Vagina (tissue), 2 donors: ENCODE measurements at regions not wholly inside any gene's neighbourhood (a gene's known extent, or its start where the extent isn't known, plus 50 kb on each side); places are given as distances from the start of the nearest gene placed in this dataset.

Experiments used
- CTCF ChIP-seq, 3 experiments: fragments of 450-650 bp in 2 of 3; fragments of 200-600 bp in 1 of 3; sonication (generic) in 1 of 3; IDR thresholded peaks; one replicate each; pipeline ENCODE4 v1.5.1; 2017 to 2019; ENCODE audit warnings: antibody characterized with exemption in 3 of 3, mild to moderate bottlenecking in 2 of 3, moderate library complexity in 2 of 3
- POLR2A ChIP-seq, 2 donors: fragments of 450-650 bp; IDR thresholded peaks; one replicate each; pipeline ENCODE4 v1.6.1; 2017; ENCODE audit warnings: antibody characterized with exemption in 2 of 2, mild to moderate bottlenecking in 2 of 2, moderate library complexity in 2 of 2

- TF ChIP-seq CTCF (IDR thresholded peaks at IDR 0.05) = no peak
- TF ChIP-seq POLR2A (IDR thresholded peaks at IDR 0.05) = no peak
These were observed 170.8 kb upstream of the RASGEF1B start for GRCh38 chr4:81642543-81642942.
